ENCODE measurements at regions not wholly inside any gene's neighbourhood (a gene's known extent, or its start where the extent isn't known, plus 50 kb on each side); places are given as distances from the start of the nearest gene placed in this dataset.

DNA sequence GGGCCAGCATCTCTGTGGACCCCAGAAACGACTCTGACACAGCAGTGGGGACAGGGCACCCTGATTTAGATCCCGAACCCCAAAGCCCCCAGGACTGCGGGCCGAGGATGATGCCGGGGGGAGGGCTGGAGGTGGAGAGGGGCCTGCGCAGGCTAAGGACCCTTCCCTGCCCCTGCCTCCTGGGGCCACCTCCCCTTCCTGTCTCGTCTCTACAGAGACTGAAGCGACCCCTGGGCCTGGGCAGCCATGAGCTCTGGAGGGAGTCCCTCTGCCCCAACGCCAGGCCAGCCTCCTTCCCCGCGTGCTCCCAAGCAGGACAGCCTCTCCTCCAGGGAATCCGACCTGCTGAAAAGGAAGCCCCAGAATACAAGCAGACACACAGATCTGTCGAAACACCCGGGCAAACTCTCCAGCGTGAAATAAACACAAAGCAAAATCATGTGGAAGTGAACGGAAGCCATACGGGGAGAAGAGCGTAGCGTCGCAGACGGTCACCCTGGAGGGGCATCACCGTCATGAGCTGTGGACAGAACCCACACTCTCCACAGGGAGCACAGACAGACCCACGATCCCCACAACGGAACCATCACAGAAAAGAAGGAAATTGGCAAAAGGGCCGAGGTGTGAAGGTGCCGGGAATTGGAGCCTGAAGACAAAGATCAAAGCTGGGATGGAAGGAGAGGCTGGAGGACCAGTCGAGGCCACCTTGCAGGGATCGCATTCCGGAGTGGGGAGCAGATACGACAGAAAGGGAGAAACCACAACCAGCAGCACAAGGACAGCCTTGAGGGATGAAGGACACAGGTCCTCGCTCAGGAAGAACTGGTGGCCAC, 51.0 kb upstream of the CTDP1 start:
- DNase-seq (ENCODE audit: low read depth) = no peak
- no peak overlapping the region for H3K4me3 ChIP-seq (ENCODE audit: control insufficient read depth, low read depth, low read length)
- TF ChIP-seq CTCF (conservative IDR thresholded peaks at IDR 0.05; ENCODE audit: control insufficient read depth, insufficient read depth, low read depth, low read length) = no peak

GRCh38 chr18:79629249-79629558, 50.4 kb upstream of the CTDP1 start:
- DNase-seq (ENCODE audit: low read depth) = no peak
- H3K4me3 ChIP-seq (ENCODE audit: control insufficient read depth, low read depth, low read length) = no peak overlapping the region
- no peak for TF ChIP-seq CTCF (conservative IDR thresholded peaks at IDR 0.05; ENCODE audit: control insufficient read depth, insufficient read depth, low read depth, low read length)

DNA sequence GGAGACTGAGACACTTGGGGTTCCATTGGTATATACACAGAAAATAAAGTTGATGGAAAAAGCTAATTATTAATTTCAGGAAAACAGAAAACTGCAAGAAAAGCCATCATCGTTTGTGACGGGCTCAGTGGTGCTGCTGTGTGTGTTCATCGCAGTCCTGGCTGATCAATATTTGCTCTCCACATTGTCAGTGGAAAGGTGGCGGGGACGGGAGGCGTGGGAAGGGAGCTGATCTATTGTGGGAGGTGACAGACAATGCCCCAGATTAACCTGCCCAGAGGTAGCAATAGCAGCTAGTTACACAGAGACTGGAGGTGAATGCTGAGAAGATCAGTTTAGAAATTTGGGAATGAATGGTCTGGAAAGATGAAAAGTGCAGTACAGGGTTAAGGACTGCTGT, 50.0 kb upstream of the CTDP1 start:
- DNase-seq (ENCODE audit: low read depth) = no peak
- no peak overlapping the region for H3K4me3 ChIP-seq (ENCODE audit: control insufficient read depth, low read depth, low read length)
- no peak for TF ChIP-seq CTCF (conservative IDR thresholded peaks at IDR 0.05; ENCODE audit: control insufficient read depth, insufficient read depth, low read depth, low read length)

Data from fibroblast of mammary gland (primary cell).